ENCODE measurements at regions not wholly inside any gene's neighbourhood (a gene's known extent, or its start where the extent isn't known, plus 50 kb on each side); places are given as distances from the start of the nearest gene placed in this dataset.

DNA sequence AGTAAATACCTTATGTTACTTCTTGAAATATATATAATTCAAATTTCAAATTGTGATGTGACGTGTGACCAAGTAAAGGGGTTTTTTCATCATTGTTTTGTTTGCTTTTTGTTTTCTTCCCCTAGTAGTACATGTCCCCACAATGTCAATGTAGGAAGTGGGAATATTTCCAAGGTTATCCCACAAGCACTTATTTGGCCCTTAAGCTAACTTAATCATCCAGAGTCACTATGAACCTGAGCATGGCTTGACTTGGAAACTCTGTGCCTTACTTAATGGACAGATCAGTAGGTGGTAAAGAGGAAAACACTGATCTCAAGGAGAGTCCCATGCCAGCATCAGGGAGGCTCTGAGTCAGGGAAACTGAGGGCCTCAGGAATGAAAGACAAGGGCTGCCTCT, 569.3 kb upstream of the IGFBP3 start:
- no peak overlapping the region for H3K4me2 ChIP-seq
- no peak overlapping the region for H3K4me3 ChIP-seq (IDR thresholded peaks at IDR 0.05; ENCODE audit: insufficient read depth, low read depth, low read length)
- TF ChIP-seq, protein P1, sequence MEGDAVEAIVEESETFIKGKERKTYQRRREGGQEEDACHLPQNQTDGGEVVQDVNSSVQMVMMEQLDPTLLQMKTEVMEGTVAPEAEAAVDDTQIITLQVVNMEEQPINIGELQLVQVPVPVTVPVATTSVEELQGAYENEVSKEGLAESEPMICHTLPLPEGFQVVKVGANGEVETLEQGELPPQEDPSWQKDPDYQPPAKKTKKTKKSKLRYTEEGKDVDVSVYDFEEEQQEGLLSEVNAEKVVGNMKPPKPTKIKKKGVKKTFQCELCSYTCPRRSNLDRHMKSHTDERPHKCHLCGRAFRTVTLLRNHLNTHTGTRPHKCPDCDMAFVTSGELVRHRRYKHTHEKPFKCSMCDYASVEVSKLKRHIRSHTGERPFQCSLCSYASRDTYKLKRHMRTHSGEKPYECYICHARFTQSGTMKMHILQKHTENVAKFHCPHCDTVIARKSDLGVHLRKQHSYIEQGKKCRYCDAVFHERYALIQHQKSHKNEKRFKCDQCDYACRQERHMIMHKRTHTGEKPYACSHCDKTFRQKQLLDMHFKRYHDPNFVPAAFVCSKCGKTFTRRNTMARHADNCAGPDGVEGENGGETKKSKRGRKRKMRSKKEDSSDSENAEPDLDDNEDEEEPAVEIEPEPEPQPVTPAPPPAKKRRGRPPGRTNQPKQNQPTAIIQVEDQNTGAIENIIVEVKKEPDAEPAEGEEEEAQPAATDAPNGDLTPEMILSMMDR (conservative IDR thresholded peaks at IDR 0.05; ENCODE audit: low read depth, low read length), result no peak
- H3K4me1 ChIP-seq (ENCODE audit: low read depth, poor library complexity, severe bottlenecking), result no peaks in the 10 kb centered on the region
- no peak overlapping the region for H2AFZ ChIP-seq (ENCODE audit: low read depth)
- no peak overlapping the region for H3K9ac ChIP-seq
- no peak overlapping the region for H3K27ac ChIP-seq
- no peaks in the 10 kb centered on the region for H3K36me3 ChIP-seq (ENCODE audit: insufficient read depth)
- no peaks in the 10 kb centered on the region for H4K20me1 ChIP-seq (ENCODE audit: insufficient read depth)
- no peaks in the 10 kb centered on the region for H3K79me2 ChIP-seq (ENCODE audit: insufficient read depth, low read depth)
- no peaks in the 10 kb centered on the region for H3K27me3 ChIP-seq (ENCODE audit: insufficient read depth, low read depth)

DNA sequence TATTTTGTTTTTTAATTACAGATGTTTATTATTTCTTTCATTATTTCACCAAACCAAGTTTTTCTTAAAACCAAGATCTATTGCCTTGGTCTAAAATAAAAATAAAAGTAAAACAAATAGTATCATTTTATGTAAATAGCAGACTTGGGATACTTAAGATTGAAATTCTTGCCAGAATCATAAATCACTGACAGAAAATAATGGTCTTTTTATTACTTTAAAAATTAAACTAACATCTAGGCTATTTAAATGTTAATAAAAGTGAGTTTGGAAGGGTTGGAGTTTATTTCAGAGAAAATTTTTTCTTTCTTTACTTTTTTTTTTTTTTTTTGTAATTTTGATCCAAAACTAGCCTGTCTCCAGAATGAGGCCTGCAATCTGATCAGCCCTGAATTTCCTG, 568.0 kb upstream of the IGFBP3 start:
- H3K79me2 ChIP-seq (ENCODE audit: insufficient read depth, low read depth), result no peaks in the 10 kb centered on the region
- no peak overlapping the region for H3K4me3 ChIP-seq (IDR thresholded peaks at IDR 0.05; ENCODE audit: insufficient read depth, low read depth, low read length)
- no peaks in the 10 kb centered on the region for H3K4me1 ChIP-seq (ENCODE audit: low read depth, poor library complexity, severe bottlenecking)
- no peak overlapping the region for H3K27ac ChIP-seq
- no peaks in the 10 kb centered on the region for H3K27me3 ChIP-seq (ENCODE audit: insufficient read depth, low read depth)
- H4K20me1 ChIP-seq (ENCODE audit: insufficient read depth), result no peaks in the 10 kb centered on the region
- TF ChIP-seq, protein P1 (conservative IDR thresholded peaks at IDR 0.05; ENCODE audit: low read depth, low read length), result no peak
- H3K9ac ChIP-seq, result no peak overlapping the region
- H3K36me3 ChIP-seq (ENCODE audit: insufficient read depth), result no peaks in the 10 kb centered on the region
- H3K4me2 ChIP-seq, result no peak overlapping the region
- H2AFZ ChIP-seq (ENCODE audit: low read depth), result no peak overlapping the region

- H3K4me2 ChIP-seq, result no peak overlapping the region
- H3K4me1 ChIP-seq (ENCODE audit: low read depth, poor library complexity, severe bottlenecking), result no peaks in the 10 kb centered on the region
- H3K9ac ChIP-seq, result no peak overlapping the region
- H3K27me3 ChIP-seq (ENCODE audit: insufficient read depth, low read depth), result no peaks in the 10 kb centered on the region
- no peak overlapping the region for H2AFZ ChIP-seq (ENCODE audit: low read depth)
- H3K4me3 ChIP-seq (IDR thresholded peaks at IDR 0.05; ENCODE audit: insufficient read depth, low read depth, low read length), result no peak overlapping the region
- no peaks in the 10 kb centered on the region for H3K79me2 ChIP-seq (ENCODE audit: insufficient read depth, low read depth)
- no peaks in the 10 kb centered on the region for H4K20me1 ChIP-seq (ENCODE audit: insufficient read depth)
- TF ChIP-seq, protein P1 (conservative IDR thresholded peaks at IDR 0.05; ENCODE audit: low read depth, low read length), result no peak
- no peaks in the 10 kb centered on the region for H3K36me3 ChIP-seq (ENCODE audit: insufficient read depth)
- no peak overlapping the region for H3K27ac ChIP-seq
Measured at GRCh38 chr7:46488607-46489006, 567.5 kb upstream of the IGFBP3 start.

- no peaks in the 10 kb centered on the region for H3K27me3 ChIP-seq (ENCODE audit: insufficient read depth, low read depth)
- no peaks in the 10 kb centered on the region for H3K4me1 ChIP-seq (ENCODE audit: low read depth, poor library complexity, severe bottlenecking)
- H4K20me1 ChIP-seq (ENCODE audit: insufficient read depth), result no peaks in the 10 kb centered on the region
- TF ChIP-seq, protein P1 (conservative IDR thresholded peaks at IDR 0.05; ENCODE audit: low read depth, low read length), result no peak
- no peak overlapping the region for H2AFZ ChIP-seq (ENCODE audit: low read depth)
- no peak overlapping the region for H3K4me3 ChIP-seq (IDR thresholded peaks at IDR 0.05; ENCODE audit: insufficient read depth, low read depth, low read length)
- no peaks in the 10 kb centered on the region for H3K79me2 ChIP-seq (ENCODE audit: insufficient read depth, low read depth)
- H3K27ac ChIP-seq, result no peak overlapping the region
- no peaks in the 10 kb centered on the region for H3K36me3 ChIP-seq (ENCODE audit: insufficient read depth)
- H3K4me2 ChIP-seq, result no peak overlapping the region
- no peak overlapping the region for H3K9ac ChIP-seq
Measured at GRCh38 chr7:46486256-46487206, 565.5 kb upstream of the IGFBP3 start.
